T-helper 2 cell treated with Interferon-gamma antibody and Interleukin-4, amounts not matched to agents 5 μg/mL and 100 μg/mL, for 36 hours (primary cell): ENCODE measurements at regions not wholly inside any gene's neighbourhood (a gene's known extent, or its start where the extent isn't known, plus 50 kb on each side); places are given as distances from the start of the nearest gene placed in this dataset.
"Not testable (repeated sequence)": the region's sequence is repeated elsewhere in the genome, so short reads cannot be mapped to it uniquely, and the experiment has no call there.

Source experiments
- DNase-seq: peaks from one replicate; pipeline ENCODE4 v3.0.0; 2021; ENCODE audit warnings: low spot score
- H3K27ac Mint-ChIP-seq: one replicate; pipeline ENCODE4 v1.8.0; 2021; ENCODE audit warnings: mild to moderate bottlenecking, mixed read lengths
- H3K27me3 Mint-ChIP-seq: one replicate; pipeline ENCODE4 v1.8.0; 2021; ENCODE audit warnings: low read depth, mixed read lengths
- H3K36me3 Mint-ChIP-seq: one replicate; pipeline ENCODE4 v1.8.0; 2021; ENCODE audit warnings: low read depth, mixed read lengths
- H3K4me1 Mint-ChIP-seq: one replicate; pipeline ENCODE4 v1.8.0; 2021; ENCODE audit warnings: low read depth, mixed read lengths
- H3K4me3 Mint-ChIP-seq: one replicate; pipeline ENCODE4 v1.8.0; 2022; ENCODE audit warnings: mild to moderate bottlenecking, moderate library complexity, mixed read lengths
- H3K9me3 Mint-ChIP-seq: one replicate; pipeline ENCODE4 v1.8.0; 2021; ENCODE audit warnings: mixed read lengths

GRCh38 chr10:35803046-35803445 lies 160.9 kb upstream of the FZD8 start:
- Mint-ChIP-seq H3K4me1 (no peaks in the 10 kb centered on the region), H3K9me3 (peaks cover 5% of the 10 kb centered on the region), H3K27me3 (no peaks in the 10 kb centered on the region)

GRCh38 chr10:35797187-35797586 lies 155.1 kb upstream of the FZD8 start:
- Mint-ChIP-seq H3K9me3 (no peaks in the 10 kb centered on the region), H3K36me3 (no peaks in the 10 kb centered on the region), H3K4me3 (no peak overlapping the region), H3K4me1 (no peaks in the 10 kb centered on the region), H3K27me3 (no peaks in the 10 kb centered on the region), H3K27ac (no peak overlapping the region)
- DNase-seq = no peak

More at GRCh38 chr10:35803046-35803445, 160.9 kb upstream of the FZD8 start:
- Mint-ChIP-seq H3K4me3 (no peak overlapping the region), H3K36me3 (no peaks in the 10 kb centered on the region), H3K27ac (no peak overlapping the region)
- no peak for DNase-seq

- Mint-ChIP-seq H3K4me3 (no peak overlapping the region), H3K4me1 (no peaks in the 10 kb centered on the region)
- DNase-seq = no peak
Measured at GRCh38 chr10:35795131-35795824, 153.2 kb upstream of the FZD8 start.

GRCh38 chr10:35794703-35795102 lies 152.6 kb upstream of the FZD8 start:
- DNase-seq = no peak
- H3K27me3 Mint-ChIP-seq = no peaks in the 10 kb centered on the region
- H3K9me3 Mint-ChIP-seq = no peaks in the 10 kb centered on the region
- no peak overlapping the region for H3K27ac Mint-ChIP-seq
- H3K36me3 Mint-ChIP-seq = no peaks in the 10 kb centered on the region
- no peak overlapping the region for H3K4me3 Mint-ChIP-seq
- H3K4me1 Mint-ChIP-seq = no peaks in the 10 kb centered on the region

More at GRCh38 chr10:35795131-35795824, 153.2 kb upstream of the FZD8 start:
- no peaks in the 10 kb centered on the region for H3K27me3 Mint-ChIP-seq
- H3K9me3 Mint-ChIP-seq = no peaks in the 10 kb centered on the region
- no peaks in the 10 kb centered on the region for H3K36me3 Mint-ChIP-seq
- no peak overlapping the region for H3K27ac Mint-ChIP-seq

- H3K4me3 Mint-ChIP-seq = no peak overlapping the region
- H3K27me3 Mint-ChIP-seq = no peaks in the 10 kb centered on the region
- no peaks in the 10 kb centered on the region for H3K36me3 Mint-ChIP-seq
- DNase-seq = no peak
- no peaks in the 10 kb centered on the region for H3K4me1 Mint-ChIP-seq
- peaks cover 4% of the 10 kb centered on the region for H3K9me3 Mint-ChIP-seq
- no peak overlapping the region for H3K27ac Mint-ChIP-seq
Measured at GRCh38 chr10:35792291-35792690, 150.2 kb upstream of the FZD8 start.

- no peaks in the 10 kb centered on the region for H3K4me1 Mint-ChIP-seq
- no peak overlapping the region for H3K4me3 Mint-ChIP-seq
- H3K9me3 Mint-ChIP-seq = peaks cover 11% of the 10 kb centered on the region
- H3K27me3 Mint-ChIP-seq = no peaks in the 10 kb centered on the region
- H3K27ac Mint-ChIP-seq = no peak overlapping the region
- no peak for DNase-seq
- no peaks in the 10 kb centered on the region for H3K36me3 Mint-ChIP-seq
Measured at GRCh38 chr10:35789996-35790395, 147.9 kb upstream of the FZD8 start.

- no peaks in the 10 kb centered on the region for H3K4me1 Mint-ChIP-seq
- H3K36me3 Mint-ChIP-seq = no peaks in the 10 kb centered on the region
- no peak overlapping the region for H3K27ac Mint-ChIP-seq
- no peak for DNase-seq
- no peaks in the 10 kb centered on the region for H3K27me3 Mint-ChIP-seq
- H3K9me3 Mint-ChIP-seq = peaks cover 11% of the 10 kb centered on the region
- H3K4me3 Mint-ChIP-seq = no peak overlapping the region
Measured at GRCh38 chr10:35784751-35785150, 142.7 kb upstream of the FZD8 start.

- H3K4me3 Mint-ChIP-seq = no peak overlapping the region
- H3K9me3 Mint-ChIP-seq = peaks cover 8% of the 10 kb centered on the region
- H3K27ac Mint-ChIP-seq = no peak overlapping the region
- H3K36me3 Mint-ChIP-seq = no peaks in the 10 kb centered on the region
- DNase-seq = no peak
- no peaks in the 10 kb centered on the region for H3K27me3 Mint-ChIP-seq
- H3K4me1 Mint-ChIP-seq = no peaks in the 10 kb centered on the region
Measured at GRCh38 chr10:35783305-35783838, 141.3 kb upstream of the FZD8 start.

- Mint-ChIP-seq H3K4me3 (no peak overlapping the region), H3K36me3 (no peaks in the 10 kb centered on the region), H3K27ac (no peak overlapping the region), H3K9me3 (peaks cover 2% of the 10 kb centered on the region), H3K4me1 (no peaks in the 10 kb centered on the region), H3K27me3 (no peaks in the 10 kb centered on the region)
- no peak for DNase-seq
Measured at GRCh38 chr10:35781643-35782035, 139.5 kb upstream of the FZD8 start.

GRCh38 chr10:35780970-35781642 lies 139.0 kb upstream of the FZD8 start:
- no peaks in the 10 kb centered on the region for H3K27me3 Mint-ChIP-seq
- H3K9me3 Mint-ChIP-seq = no peaks in the 10 kb centered on the region
- no peaks in the 10 kb centered on the region for H3K36me3 Mint-ChIP-seq
- no peak for DNase-seq
- H3K4me1 Mint-ChIP-seq = no peaks in the 10 kb centered on the region
- no peak overlapping the region for H3K27ac Mint-ChIP-seq
- no peak overlapping the region for H3K4me3 Mint-ChIP-seq

GRCh38 chr10:35778306-35778705 lies 136.2 kb upstream of the FZD8 start:
- Mint-ChIP-seq H3K9me3 (no peaks in the 10 kb centered on the region), H3K4me1 (no peaks in the 10 kb centered on the region), H3K27ac (no peak overlapping the region), H3K4me3 (no peak overlapping the region), H3K27me3 (no peaks in the 10 kb centered on the region), H3K36me3 (no peaks in the 10 kb centered on the region)
- DNase-seq = no peak

- not testable (repeated sequence) for H3K4me3 Mint-ChIP-seq, H3K27me3 Mint-ChIP-seq, H3K36me3 Mint-ChIP-seq, H3K27ac Mint-ChIP-seq, DNase-seq, H3K4me1 Mint-ChIP-seq, H3K9me3 Mint-ChIP-seq
Measured at GRCh38 chr10:35776557-35776956, 134.5 kb upstream of the FZD8 start.

- no peak for DNase-seq
- no peaks in the 10 kb centered on the region for H3K27me3 Mint-ChIP-seq
- no peaks in the 10 kb centered on the region for H3K9me3 Mint-ChIP-seq
- H3K4me3 Mint-ChIP-seq = no peak overlapping the region
- H3K27ac Mint-ChIP-seq = no peak overlapping the region
- no peaks in the 10 kb centered on the region for H3K36me3 Mint-ChIP-seq
- H3K4me1 Mint-ChIP-seq = no peaks in the 10 kb centered on the region
Measured at GRCh38 chr10:35774109-35774508, 132.0 kb upstream of the FZD8 start.

- Mint-ChIP-seq H3K9me3 (no peaks in the 10 kb centered on the region), H3K27ac (no peak overlapping the region), H3K36me3 (no peaks in the 10 kb centered on the region), H3K27me3 (no peaks in the 10 kb centered on the region), H3K4me1 (no peaks in the 10 kb centered on the region), H3K4me3 (no peak overlapping the region)
- no peak for DNase-seq
Measured at GRCh38 chr10:35770817-35771355, 128.8 kb upstream of the FZD8 start.
